GM10248 (cell line): ENCODE measurements at regions not wholly inside any gene's neighbourhood (a gene's known extent, or its start where the extent isn't known, plus 50 kb on each side); places are given as distances from the start of the nearest gene placed in this dataset.

Experiments
- CTCF ChIA-PET: fragments of 300-600 bp; sonication (Branson Sonifier 250); formaldehyde crosslinking; extraction: SDS; loops from one replicate; lab custom pipeline; 2021; ENCODE audit warnings: antibody characterized with exemption; lab: Yijun Ruan, JAX
- POLR2A ChIA-PET: fragments of 350-650 bp; sonication (Branson Sonifier 250); formaldehyde crosslinking; extraction: SDS; loops from one replicate; lab custom pipeline; 2020; ENCODE audit warnings: antibody characterized with exemption; lab: Yijun Ruan, JAX
- DNase-seq: peaks from one replicate; pipeline ENCODE4 v3.0.0; 2012; ENCODE audit errors: extremely low spot score
- CTCF ChIP-seq: IDR thresholded peaks from 2 replicates; pipeline ENCODE4 v1.5.1; 2012; ENCODE audit warnings: mild to moderate bottlenecking, low read depth; ENCODE audit errors: extremely low read depth, missing control alignments, control extremely low read depth

GRCh38 chr10:64271508-64271907 lies 750.3 kb downstream of the REEP3 start:
- no peak for TF ChIP-seq CTCF
- ChIA-PET CTCF (interaction anchor here (2.1 kb wide), 1 partner anchor 17 kb away, joined by 6 read pairs; no protein-coding TSS in a partner anchor), POLR2A (no interaction called here)
- DNase-seq: no peak

GRCh38 chr10:64271983-64272382 lies 750.8 kb downstream of the REEP3 start:
- ChIA-PET POLR2A (no interaction called here), CTCF (interaction anchor here (1.0 to 3.4 kb wide), 3 partner anchors 8 to 21 kb away, joined by 4 to 12 read pairs (median 4); no protein-coding TSS in a partner anchor)
- DNase-seq: no peak
- TF ChIP-seq CTCF: peak; percentile 13

- no peak for TF ChIP-seq CTCF
- no peak for DNase-seq
- POLR2A ChIA-PET: no interaction called here
- CTCF ChIA-PET: interaction anchor here (3.4 kb wide), 1 partner anchor 11 kb away, joined by 12 read pairs; no protein-coding TSS in a partner anchor
Measured at GRCh38 chr10:64275001-64275400, 753.8 kb downstream of the REEP3 start.

- ChIA-PET POLR2A (no interaction called here), CTCF (interaction anchor here (1.5 kb wide), 1 partner anchor 16 kb away, joined by 4 read pairs; no protein-coding TSS in a partner anchor)
- no peak for TF ChIP-seq CTCF
- no peak for DNase-seq
Measured at GRCh38 chr10:64275774-64276173, 754.6 kb downstream of the REEP3 start.

- CTCF ChIA-PET: no interaction called here
- no peak for DNase-seq
- TF ChIP-seq CTCF: no peak
- POLR2A ChIA-PET: no interaction called here
Measured at GRCh38 chr10:64277536-64277935, 756.3 kb downstream of the REEP3 start.

GRCh38 chr10:64283621-64284020 lies 762.4 kb downstream of the REEP3 start:
- ChIA-PET CTCF (no interaction called here), POLR2A (no interaction called here)
- TF ChIP-seq CTCF: no peak
- DNase-seq: no peak

GRCh38 chr10:64286533-64286932 lies 765.3 kb downstream of the REEP3 start:
- DNase-seq: no peak
- ChIA-PET CTCF (no interaction called here), POLR2A (no interaction called here)
- no peak for TF ChIP-seq CTCF
